IPS-18c (cell line): ENCODE measurements at regions not wholly inside any gene's neighbourhood (a gene's known extent, or its start where the extent isn't known, plus 50 kb on each side); places are given as distances from the start of the nearest gene placed in this dataset.

ENCODE experiments used
- H3K4me3 ChIP-seq: 2 replicates; pipeline ENCODE4 v1.7.0; 2013; ENCODE audit warnings: low read depth, mild to moderate bottlenecking, low read length, moderate library complexity; ENCODE audit not compliant: insufficient read depth
- H3K9me3 ChIP-seq: one replicate; pipeline ENCODE4 v1.6.1; 2013; ENCODE audit warnings: mild to moderate bottlenecking, low read length, moderate library complexity; ENCODE audit not compliant: control insufficient read depth, insufficient read depth

- H3K4me3 ChIP-seq, result no peak overlapping the region
- H3K9me3 ChIP-seq, result no peaks in the 10 kb centered on the region
These were observed 151.6 kb upstream of the TENM4 start for GRCh38 chr11:79592406-79592805.

- H3K4me3 ChIP-seq, result no peak overlapping the region
- H3K9me3 ChIP-seq, result peaks cover 5% of the 10 kb centered on the region
These were observed 141.6 kb upstream of the TENM4 start for GRCh38 chr11:79582434-79582833.

GRCh38 chr11:79579063-79579462, 138.2 kb upstream of the TENM4 start:
- Histone ChIP-seq H3K9me3 (peaks cover 2% of the 10 kb centered on the region), H3K4me3 (no peak overlapping the region)

GRCh38 chr11:79578116-79578515, 137.3 kb upstream of the TENM4 start:
- Histone ChIP-seq H3K9me3 (peaks cover 2% of the 10 kb centered on the region), H3K4me3 (no peak overlapping the region)

GRCh38 chr11:79575701-79576100, 134.9 kb upstream of the TENM4 start:
- Histone ChIP-seq H3K9me3 (peaks cover 2% of the 10 kb centered on the region), H3K4me3 (no peak overlapping the region)

- H3K9me3 ChIP-seq, result no peaks in the 10 kb centered on the region
- no peak overlapping the region for H3K4me3 ChIP-seq
These were observed 129.3 kb upstream of the TENM4 start for GRCh38 chr11:79570104-79570503.

- Histone ChIP-seq H3K9me3 (no peaks in the 10 kb centered on the region), H3K4me3 (no peak overlapping the region)
These were observed 123.6 kb upstream of the TENM4 start for GRCh38 chr11:79564288-79564925.

- Histone ChIP-seq H3K9me3 (no peaks in the 10 kb centered on the region), H3K4me3 (no peak overlapping the region)
These were observed 120.7 kb upstream of the TENM4 start for GRCh38 chr11:79561496-79561895.

- H3K4me3 ChIP-seq, result no peak overlapping the region
- peaks cover 2% of the 10 kb centered on the region for H3K9me3 ChIP-seq
These were observed 110.0 kb upstream of the TENM4 start for GRCh38 chr11:79550809-79551208.

- Histone ChIP-seq H3K4me3 (no peak overlapping the region), H3K9me3 (no peaks in the 10 kb centered on the region)
These were observed 106.4 kb upstream of the TENM4 start for GRCh38 chr11:79547256-79547655.

- H3K4me3 ChIP-seq, result no peak overlapping the region
- no peaks in the 10 kb centered on the region for H3K9me3 ChIP-seq
These were observed 105.5 kb upstream of the TENM4 start for GRCh38 chr11:79546351-79546750.

- H3K9me3 ChIP-seq, result no peaks in the 10 kb centered on the region
- H3K4me3 ChIP-seq, result no peak overlapping the region
These were observed 103.5 kb upstream of the TENM4 start for GRCh38 chr11:79544361-79544760.

GRCh38 chr11:79543101-79543500, 102.3 kb upstream of the TENM4 start:
- Histone ChIP-seq H3K4me3 (no peak overlapping the region), H3K9me3 (no peaks in the 10 kb centered on the region)

- H3K4me3 ChIP-seq, result no peak overlapping the region
- no peaks in the 10 kb centered on the region for H3K9me3 ChIP-seq
These were observed 100.6 kb upstream of the TENM4 start for GRCh38 chr11:79541466-79541865.

- H3K4me3 ChIP-seq, result no peak overlapping the region
- H3K9me3 ChIP-seq, result no peaks in the 10 kb centered on the region
These were observed 97.9 kb upstream of the TENM4 start for GRCh38 chr11:79538775-79539174.

GRCh38 chr11:79536155-79536917, 95.5 kb upstream of the TENM4 start:
- H3K9me3 ChIP-seq, result no peaks in the 10 kb centered on the region
- no peak overlapping the region for H3K4me3 ChIP-seq

- H3K9me3 ChIP-seq, result no peaks in the 10 kb centered on the region
- no peak overlapping the region for H3K4me3 ChIP-seq
These were observed 94.8 kb upstream of the TENM4 start for GRCh38 chr11:79535606-79536005.

GRCh38 chr11:79525257-79525656, 84.4 kb upstream of the TENM4 start:
- Histone ChIP-seq H3K9me3 (peaks cover under 1% of the 10 kb centered on the region), H3K4me3 (no peak overlapping the region)

GRCh38 chr11:79522626-79523025, 81.8 kb upstream of the TENM4 start:
- H3K4me3 ChIP-seq, result no peak overlapping the region

More at GRCh38 chr11:79522626-79523025, 81.8 kb upstream of the TENM4 start:
- peaks cover 2% of the 10 kb centered on the region for H3K9me3 ChIP-seq
